GM18868 (cell line): ENCODE measurements at regions not wholly inside any gene's neighbourhood (a gene's known extent, or its start where the extent isn't known, plus 50 kb on each side); places are given as distances from the start of the nearest gene placed in this dataset.

Experiments used
- ATAC-seq: cut with Tn5 transposase; IDR thresholded peaks from one replicate; pipeline ENCODE4 v1.9.1; 2021; ENCODE audit warnings: mild to moderate bottlenecking, moderate library complexity; ENCODE audit not compliant: unreplicated experiment

DNA sequence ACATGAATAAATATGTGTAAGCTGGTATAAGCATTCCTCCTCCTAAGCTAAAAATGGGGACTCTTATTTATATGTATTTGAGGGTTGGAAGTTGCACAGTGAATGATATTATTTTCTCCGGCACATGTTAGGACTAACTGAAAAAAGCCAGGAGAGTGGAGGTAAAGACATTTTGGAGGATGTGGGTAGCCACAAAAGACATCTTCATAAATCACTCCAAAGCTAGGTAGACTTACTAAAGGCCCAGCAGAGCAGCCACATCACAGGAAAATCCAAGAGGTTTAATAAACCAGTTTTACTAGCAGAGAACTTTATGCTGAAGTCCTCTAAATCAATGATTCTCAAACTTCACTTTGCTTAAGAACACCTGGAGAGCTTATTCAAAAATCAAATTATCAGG, 424.7 kb downstream of the KCTD12 start:
- ATAC-seq, result no peak

DNA sequence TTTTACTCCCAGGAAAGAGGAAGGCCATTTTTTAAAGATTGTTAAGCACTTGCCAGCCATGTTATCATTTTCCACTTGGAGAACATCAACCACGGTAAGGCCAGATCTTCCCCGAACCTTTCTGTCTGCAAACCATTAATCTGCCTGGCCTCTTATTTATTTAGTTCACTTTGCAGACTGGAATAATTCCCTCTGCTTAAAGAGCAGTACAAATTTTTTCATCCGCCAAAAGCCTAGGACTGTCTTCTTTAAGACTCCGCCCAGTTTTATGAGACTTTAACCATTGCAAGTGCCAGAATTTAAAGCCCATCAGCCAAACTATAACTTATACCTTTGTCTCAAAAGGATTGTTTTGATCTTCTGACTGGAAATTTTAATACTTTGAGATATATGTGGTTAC, 426.3 kb downstream of the KCTD12 start:
- no peak for ATAC-seq

DNA sequence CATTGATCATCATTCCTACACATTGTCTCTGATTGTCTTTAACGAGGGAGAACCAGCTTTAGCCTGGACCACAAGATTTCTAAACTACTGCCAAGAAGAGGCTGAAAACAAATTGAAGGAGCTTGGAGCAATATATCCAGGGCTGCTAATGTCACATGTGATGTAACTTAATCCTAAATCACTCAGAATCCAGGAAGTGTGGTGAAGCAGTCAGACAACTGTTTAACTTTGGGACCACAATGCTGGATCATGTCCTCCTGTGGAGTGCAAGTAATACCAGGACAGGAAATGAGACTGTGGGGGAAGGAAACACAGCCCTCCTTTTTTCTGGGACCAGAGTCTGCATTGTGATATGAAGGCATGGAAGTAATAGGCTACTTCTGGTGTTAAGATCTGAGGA, 430.2 kb downstream of the KCTD12 start:
- no peak for ATAC-seq

DNA sequence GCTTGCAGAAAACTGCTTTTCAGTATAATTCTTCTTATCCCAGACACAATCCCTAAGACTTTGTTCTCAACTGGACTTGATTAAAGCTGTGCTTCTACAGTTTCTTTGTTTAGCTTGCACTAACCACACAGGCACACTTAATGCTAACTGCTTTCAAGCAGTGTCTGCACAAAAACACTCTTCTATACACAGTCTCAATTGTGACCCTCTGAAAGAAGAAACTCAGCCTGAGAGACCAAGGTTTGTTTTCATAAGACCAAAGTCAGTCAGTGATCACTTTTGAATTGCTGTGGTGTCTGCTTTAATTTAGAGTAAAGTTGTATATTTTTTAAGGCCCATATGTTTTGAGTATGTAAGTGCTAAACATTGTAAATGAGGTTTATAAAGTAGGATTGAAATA, 431.2 kb downstream of the KCTD12 start:
- ATAC-seq, result no peak

DNA sequence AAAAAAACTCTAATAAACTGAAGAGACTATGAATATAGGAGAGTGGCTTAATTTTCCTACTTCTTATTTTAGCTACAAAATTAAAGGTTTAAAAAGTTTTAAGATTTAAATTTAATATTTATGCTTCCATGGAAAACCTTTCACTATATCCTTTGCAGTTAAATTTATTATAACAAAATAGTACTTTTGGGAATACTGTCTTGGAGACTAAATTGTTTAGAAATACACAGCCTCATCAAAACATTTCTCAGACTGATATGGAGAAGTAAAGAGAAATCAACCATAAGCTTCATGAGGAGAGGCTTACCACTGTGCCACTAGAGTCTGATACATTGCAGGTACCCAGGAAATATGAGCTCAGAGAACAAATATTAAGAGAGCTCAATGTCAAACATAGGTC, 436.5 kb downstream of the KCTD12 start:
- ATAC-seq, result no peak

DNA sequence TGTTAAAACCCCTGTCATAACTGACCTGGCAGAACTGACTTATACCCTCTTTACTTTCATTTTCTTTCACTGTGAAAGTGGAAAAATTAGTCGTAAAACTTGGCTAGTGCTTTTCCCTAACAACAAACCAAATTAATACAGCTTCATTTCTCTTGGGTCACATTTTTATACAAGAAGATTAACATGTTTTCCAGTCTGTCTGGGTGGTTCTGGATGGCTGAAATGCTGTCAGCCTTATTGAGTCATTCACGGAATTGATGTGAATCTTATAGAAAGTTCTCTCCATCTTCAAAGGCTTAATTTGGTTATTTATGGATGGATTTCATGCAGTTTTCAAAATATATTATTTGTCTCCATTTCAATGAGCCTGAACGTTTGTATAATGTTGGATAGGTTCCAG, 440.0 kb downstream of the KCTD12 start:
- ATAC-seq, result no peak

DNA sequence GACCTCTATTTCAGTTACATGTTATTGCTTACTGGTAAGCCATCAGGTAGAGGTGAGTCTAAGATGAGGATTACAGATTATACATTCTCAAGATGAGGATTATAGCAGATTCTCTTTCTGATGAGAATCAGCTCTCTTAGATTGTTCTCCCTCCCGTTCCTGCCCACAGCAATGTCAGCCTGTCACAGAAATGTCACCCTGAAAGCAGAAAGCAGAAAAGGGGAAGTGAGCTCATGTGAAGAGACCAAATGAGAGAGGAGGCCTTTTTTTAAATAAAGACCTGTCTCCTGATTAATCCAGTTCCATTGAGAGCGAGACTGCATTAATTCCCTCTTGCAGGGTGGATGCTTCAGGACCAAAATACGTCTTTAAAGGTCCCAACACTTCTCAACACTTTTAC, 445.6 kb downstream of the KCTD12 start:
- ATAC-seq, result peak; percentile 99

DNA sequence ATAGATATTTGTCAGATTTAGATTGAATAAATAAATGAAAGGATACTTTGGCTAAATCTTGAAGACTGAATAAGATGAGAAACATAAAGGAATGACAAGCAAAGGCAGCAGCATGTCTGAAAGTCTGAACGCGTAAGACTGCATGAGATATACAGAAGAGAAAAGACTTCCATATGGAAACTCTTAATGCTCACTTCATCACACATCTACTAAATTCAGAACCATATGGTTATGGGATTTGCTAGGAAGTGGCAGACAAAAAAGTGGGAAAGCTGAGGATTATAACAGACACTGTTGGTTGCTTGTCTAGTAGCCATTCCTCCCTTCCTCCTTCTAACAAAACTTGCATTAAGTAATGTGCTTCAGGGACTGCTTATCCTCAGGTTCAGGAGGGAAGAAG, 446.7 kb downstream of the KCTD12 start:
- ATAC-seq, result no peak

DNA sequence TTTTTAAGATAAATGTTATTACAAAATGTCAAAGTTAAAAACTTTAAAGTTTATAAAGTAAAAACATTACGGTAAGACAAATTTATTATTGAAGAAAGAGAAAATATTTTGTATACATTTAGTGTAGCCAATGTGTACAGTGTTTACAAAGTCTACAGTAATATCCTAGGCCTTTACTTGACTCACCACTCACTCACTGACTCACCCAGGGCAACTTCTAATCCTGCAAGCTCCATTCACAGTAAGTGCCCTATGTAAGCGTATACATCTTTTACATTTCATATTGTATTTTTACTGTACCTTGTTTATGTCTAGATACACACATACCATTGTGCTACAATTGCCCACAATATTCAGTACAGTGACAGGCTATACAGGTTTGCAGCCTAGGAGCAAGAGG, 448.2 kb downstream of the KCTD12 start:
- ATAC-seq, result no peak

DNA sequence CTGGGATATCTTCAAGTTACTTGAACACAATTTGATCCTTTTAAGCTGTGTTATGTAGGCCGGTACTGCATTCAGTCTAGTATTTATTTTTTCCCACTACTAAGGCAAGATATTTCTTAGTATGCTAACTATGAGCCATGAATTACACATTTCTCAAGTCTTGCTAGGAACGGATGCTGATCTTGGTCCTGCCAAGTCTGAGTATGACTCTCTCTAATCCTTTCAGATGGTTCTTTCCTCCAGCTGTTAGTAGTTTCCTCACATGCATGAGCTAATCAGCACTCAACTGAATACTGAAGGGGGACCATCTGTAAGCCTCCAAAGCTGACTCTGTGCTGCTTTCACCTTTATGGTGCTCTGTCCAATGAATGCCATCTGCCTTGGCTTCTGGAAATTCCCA, 460.3 kb downstream of the KCTD12 start:
- peak; percentile 46 for ATAC-seq

DNA sequence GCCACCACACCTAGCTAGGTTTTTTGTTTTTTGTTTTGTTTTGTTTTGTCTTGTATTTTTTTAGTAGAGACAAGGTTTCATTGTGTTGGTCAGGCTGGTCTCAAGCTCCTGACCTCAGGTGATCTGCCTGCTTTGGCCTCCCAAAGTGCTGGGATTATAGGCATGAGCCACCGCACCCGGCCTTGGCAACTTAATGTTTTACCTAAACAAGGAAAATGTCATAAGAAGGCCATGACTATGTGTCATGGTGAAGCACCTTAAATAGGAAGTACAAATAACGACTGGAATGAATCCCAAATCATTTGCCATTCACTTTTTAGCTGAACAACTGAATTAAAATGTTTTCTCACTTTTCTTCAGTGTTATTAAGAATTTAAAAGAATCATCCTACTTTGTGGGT, 465.2 kb downstream of the KCTD12 start:
- ATAC-seq, result no peak

DNA sequence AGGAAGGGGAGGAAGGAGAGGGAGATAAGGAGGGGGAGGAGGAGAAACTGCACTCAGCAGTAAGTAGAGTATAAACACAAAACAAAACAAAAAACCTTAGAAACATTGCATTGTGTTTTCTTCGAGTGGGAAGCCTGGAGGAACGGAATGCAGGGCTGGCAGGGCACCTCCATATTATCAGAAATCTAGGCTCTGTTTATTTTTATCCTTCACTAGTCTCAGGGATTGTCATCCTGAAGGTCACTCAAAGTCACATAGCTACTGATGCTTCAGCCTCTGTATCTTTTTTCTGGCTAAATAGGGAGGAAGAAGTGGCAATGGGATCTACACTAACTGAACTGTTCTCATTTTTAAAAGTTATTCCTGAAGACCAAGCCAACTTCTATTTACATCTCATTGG, 467.8 kb downstream of the KCTD12 start:
- no peak for ATAC-seq

DNA sequence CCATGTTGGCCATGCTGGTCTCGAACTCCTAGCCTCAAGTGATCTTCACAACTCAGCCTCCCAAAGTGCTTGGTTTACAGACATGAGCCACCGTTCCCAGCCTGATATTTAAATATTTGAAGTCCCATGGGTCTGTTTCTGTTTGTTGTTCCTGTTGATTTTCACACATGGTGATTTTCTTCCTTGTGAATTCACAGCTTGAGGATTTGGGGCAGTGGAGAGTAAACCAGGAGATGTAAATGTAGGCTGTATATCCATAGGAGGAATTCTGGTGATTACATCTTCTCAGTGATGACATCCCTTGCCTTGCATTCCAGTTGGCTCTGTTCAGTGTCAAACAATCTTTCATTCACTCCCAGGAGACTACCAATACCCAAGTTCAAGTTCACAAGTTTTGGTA, 471.9 kb downstream of the KCTD12 start:
- ATAC-seq, result no peak

DNA sequence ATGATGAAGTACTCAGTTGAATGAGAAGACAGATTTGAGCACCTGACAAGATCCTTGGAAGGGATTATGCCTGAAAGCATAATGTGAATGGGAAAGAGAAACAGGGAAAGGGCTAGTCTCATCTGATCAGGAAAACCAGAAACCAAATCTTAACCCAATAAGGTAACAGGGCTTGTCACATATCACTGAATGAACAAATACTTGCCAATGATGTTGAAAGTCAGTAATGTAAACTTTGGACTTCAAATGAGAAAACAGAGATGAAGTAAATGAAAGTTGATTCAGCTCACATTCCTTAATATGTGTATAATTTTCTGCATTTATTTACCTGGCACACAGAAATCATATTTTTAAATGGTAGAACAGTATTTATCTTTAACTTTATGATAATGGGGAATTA, 480.0 kb downstream of the KCTD12 start:
- no peak for ATAC-seq

DNA sequence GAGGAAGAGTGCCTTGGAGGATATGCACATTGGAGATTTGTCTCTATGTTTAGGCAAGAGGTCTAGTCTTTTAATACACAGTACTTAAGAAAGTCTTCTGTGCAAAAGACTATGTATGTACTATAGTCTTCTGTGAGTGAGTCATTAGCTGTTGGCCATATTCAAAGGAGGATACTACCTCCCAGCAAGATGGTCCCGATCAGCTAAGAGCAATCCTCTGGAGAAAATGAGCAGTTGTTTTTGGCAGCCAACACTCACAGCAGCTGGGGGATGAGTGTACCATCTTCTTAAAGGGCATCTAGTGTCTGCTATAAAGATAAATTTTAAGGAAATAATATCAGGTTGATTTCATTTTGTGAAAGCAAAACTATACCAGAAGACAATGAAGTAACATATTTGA, 487.8 kb downstream of the KCTD12 start:
- ATAC-seq, result no peak

DNA sequence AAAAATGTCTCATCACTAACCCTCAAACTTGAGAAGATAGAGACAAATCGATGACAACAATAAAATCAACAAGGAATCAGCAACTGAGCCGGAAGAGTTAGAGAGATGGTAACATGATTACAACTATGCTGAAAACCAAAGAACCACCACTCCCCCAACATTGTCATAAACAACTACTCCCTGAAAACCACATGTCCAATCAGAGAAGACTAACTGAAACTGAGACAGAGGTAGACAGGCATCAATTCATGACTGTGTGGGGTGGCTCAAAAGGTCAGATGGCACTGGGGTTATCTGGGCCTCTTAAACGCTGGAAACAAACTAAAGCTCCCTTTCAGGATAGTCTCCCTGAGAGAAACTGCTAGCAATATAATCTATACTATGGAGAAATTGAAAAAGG, 488.8 kb downstream of the KCTD12 start:
- ATAC-seq, result no peak

DNA sequence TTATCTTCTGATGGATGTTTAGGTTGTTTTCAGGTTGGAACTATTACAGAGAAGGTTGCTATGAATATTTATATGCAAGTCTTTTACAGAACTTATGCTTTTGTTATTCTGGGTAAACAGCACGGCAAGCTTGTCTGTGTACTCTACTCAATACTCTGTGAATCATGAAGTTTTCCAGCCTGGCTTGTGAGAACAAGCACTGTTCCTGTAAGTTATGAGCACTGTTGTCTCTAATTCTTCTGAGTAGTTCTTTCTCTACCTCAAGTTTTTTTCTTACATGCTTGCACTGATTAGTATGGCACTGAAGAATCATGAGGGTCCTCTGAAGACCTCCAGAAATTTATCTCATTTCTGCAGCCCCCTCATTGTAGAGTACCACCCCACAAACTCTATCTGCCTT, 496.9 kb downstream of the KCTD12 start:
- no peak for ATAC-seq

DNA sequence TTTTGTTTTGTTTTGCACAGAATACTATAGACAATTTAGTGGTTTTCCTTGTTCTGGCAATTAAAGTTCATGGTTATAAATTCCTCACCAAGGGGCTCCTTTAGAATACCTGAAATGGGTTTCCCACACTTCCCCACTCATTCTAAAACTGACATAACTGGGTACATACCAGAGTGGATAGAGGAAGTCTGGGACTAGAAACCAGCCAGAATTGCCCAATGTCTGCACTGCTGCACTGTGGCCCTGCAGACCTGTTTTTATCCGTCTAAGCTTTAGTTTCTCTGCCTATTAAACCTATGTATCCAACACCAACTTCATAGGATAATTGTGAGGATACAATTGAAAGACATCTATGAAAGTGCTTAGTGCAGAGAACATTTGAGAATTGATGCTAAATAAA, 498.6 kb downstream of the KCTD12 start:
- ATAC-seq, result no peak

DNA sequence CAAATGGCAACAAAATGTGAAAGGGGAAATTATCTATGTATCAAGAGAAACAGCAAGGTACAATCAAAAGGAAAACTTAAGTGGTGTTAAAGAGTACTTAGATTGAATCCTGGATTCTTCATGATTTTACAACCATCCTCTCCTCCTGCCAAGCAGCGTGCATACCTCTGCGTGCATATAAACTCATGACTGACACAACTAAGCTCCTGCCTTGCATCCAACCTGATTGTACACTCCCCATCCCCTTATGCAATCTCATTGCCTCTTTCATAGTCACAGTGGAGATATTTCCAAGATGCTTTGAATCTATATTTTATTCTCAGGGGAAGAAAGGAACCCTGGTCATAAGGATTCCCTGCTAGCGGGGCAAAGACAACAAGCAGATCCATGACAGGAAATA, 499.9 kb downstream of the KCTD12 start:
- ATAC-seq, result no peak

DNA sequence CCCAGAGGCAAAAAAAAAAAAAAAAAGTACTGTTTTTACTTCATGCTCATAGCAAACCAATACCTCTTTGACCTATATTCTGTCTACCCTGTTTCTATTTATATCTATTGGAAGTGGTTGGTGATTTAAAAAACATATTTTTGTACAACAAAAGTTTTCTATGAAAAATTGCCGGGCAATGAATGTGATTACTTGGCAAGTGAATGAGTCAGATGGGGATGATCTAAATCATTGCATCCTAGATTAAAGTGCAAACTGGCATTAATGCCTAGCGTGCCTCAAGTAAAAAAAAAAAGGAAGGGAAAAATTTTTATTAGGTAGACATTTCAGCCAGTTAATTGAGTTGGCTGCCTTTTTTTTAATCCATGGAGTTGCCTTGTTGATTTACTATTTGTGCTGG, 500.6 kb downstream of the KCTD12 start:
- no peak for ATAC-seq

DNA sequence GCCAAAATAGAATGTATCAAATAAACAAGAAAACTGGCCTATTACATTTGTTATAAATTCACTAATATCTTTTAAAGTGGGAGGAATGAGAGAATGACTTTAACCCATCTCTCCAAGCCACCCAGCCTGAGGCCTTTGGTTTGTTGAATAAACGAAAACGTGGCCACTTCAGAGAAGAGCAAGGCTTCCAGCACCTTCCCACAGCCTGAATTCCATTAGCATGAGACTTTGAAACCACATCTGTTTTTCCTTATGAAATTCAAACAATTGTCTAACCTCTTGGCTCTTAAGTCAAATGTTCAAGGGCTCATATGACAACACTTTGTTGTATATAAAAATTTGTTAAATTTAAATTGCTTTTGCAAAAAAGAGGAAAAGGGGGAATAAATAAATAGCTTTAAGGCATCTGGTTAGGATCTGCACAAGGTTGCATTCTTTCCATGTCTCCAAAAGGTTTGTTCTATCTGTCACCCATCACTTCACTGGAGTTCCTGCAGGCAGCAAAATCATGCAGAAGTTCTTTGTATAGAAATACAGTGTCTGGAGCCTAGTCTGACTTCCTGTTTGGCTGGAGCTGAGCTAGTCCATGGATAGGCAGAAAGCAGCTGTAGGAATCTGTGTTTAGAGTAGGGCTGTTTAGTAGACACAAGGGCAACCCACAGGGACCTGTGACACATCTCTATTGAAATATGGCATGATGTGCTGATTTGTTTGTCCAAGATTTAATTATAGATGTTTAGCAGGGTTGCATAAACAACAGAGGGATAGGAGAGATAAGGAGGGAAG, 502.3 kb downstream of the KCTD12 start:
- ATAC-seq, result no peak

DNA sequence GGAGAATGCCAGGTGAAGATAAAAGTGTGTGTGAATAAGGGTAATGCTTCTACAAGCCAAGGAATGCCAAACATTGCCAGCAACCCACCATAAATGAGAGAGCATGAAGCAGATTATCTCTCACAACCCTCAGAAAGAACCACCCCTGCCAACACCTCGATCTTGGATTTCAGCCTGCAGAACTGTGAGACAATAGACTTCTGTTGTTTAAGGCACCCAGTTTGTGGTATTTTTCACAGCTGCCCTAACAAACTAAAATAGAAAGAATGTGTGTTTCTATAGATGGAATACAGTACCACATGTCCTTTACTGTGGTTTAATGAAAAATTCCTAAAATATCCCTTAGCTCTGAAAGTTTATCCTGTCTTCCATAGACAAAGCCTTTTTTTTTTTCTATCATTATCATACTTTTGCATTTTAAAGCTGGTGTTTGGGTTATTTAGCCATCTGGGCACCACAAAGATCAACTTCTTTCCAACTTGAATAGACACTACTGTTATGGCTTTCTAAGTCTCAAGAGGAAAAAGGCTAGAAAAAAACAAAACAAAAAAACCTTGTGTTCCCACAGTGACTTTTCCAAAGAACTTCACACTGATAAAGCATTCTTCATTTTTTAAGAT, 505.6 kb downstream of the KCTD12 start:
- no peak for ATAC-seq
